Fibroblast of peridontal ligament (primary cell): ENCODE measurements at regions not wholly inside any gene's neighbourhood (a gene's known extent, or its start where the extent isn't known, plus 50 kb on each side); places are given as distances from the start of the nearest gene placed in this dataset.
A peak's percentile ranks its signal among the peaks of the same experiment; 100 is the strongest.

ENCODE experiments used
- DNase-seq: peaks from one replicate; pipeline ENCODE4 v3.0.0-alpha.2; 2010; ENCODE audit errors: extremely low read depth

- DNase-seq = no peak
Measured at GRCh38 chr7:1286946-1287645, 54.4 kb downstream of the UNCX start.

- no peak for DNase-seq
Measured at GRCh38 chr7:1287752-1288201, 55.1 kb downstream of the UNCX start.

DNA sequence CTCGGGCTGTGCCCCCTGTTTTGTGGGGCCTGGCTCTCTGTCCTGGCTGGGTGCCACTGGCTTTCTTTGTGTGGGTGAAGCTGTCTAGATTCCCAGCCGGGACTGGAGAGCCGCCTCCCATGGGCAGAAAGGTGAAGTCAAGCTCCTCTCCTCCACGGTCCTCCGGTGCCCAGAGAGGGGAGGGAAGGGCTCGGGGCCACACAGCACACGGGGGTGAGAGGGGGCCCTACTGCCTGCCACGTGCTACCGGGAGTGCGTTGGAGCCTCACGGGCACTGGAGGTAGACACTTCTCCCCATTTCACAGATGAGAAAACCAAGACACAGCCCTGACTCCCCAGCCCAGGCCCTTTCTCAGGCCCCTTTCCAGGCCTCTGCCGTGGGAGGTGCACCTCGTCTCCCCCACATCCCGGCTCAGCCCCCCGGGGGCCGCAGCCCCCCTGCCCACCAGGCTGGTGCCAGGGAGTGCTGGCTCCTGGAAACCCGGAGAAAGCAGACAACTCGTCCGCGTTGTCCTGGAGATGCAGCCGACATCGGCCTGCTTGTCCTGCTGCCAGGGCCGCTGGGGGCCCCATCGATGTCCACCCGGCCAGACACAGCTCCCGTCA lies 55.8 kb downstream of the UNCX start:
- DNase-seq = no peak

DNA sequence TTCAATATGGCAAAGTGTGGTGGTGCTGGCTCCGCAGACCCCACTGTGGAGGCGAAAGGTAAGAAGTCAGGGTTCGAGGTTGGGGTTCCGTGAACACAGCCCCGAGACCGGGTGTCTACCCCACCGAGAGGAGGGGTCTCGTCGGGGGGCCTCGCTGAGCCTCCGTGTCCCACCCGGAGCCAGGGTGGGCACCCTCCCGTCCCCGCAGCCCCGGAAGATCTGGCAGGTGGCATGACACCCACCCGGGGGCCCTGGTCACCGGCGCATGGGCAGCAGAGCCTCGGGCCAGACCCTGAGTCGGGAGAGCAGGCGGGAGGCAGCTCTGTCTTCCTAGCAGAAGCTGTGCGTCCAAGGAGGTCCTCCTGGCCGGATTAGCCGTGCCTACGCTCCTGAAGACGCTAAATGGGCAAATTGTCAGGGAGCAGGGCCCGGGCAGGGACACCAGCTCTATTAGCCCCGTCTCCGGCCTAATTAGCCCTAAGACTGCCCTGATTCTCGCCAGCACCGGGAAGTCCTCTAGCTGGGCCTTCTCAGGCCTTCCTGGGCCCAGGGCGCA lies 56.4 kb downstream of the UNCX start:
- no peak for DNase-seq

DNA sequence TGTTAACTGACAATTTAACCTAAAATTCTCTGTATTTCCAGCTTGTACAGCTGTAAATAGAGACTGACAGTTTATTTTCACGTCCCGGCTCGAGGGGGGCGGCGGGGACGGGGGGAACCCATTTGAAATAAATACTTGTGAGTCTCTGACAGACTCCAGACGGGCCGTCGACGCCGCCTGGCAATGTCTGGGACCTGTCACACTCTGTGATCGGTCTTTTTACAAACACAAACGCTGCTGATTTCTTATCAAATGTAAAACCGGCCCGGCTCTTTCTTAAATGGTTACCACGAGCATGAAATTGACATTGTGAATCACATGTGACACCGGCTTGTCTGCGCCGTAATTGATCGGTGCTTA lies 57.0 kb downstream of the UNCX start:
- DNase-seq = no peak

DNA sequence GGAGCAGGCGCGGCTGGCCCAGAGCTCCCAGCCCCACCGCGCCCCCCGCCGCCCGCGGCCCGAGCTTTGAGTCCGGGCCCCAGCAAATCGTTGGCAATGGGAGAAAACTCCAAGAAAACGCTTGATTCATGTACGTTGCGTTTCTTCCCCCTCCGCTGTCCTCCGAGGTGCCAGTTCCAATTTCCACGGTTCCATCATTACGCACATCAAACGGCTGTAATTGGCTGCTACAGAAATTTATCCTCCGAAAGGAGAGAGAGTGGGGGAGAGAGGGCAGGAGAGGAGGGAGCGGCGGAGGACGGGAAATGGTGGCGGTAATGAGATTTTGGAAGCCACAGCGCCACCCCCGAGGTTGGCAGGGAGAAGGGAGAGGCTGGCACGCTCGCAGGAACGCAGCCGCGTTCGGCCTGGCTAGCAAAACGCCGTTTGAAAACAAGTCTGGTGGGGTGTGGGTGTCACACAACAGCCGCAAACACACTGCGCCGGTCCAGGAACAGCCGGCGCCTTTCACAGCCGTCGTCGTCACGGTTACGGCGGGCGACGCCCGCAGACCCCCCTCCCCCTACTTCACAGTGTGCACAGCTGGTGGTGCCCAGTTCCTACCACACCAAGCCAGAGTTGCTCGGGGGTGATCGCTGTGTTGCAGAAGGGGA lies 57.5 kb downstream of the UNCX start:
- DNase-seq = peak; percentile 40

DNA sequence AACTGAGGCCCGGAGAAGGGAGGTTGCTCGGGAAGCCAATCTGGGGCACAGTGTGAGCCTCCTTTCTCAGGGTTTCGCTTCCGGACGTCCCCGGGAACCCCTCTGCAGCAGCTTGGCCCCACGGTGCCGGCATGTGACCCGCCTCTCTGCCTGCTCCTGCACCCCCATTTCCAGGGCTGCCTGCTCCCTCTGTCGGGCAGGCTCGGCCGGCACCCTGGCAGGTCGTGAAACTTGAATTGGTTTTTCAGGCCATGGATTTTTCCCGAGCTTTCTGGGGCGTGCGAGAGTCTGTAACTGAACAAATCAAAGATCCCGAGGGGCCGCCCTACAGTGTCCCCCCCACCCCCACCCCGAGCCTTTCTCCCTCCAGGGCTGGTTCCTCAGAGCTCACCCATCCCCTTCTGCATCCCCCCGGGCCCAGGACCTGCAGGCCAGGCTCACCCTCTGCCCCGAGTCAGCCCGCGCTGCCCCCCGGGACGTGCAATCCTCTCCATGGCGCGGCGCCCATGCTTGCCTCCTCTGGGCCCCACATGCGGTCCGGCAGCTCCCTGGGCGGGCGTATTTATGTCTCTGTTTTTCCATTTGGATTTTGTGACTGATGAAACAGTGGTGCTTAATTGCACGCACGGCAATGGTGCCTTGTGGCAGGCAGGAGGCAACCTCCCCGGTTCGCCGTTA lies 58.1 kb downstream of the UNCX start:
- peak; percentile 55 for DNase-seq

GRCh38 chr7:1291357-1291689 lies 58.7 kb downstream of the UNCX start:
- no peak for DNase-seq

GRCh38 chr7:1291845-1292765 lies 59.4 kb downstream of the UNCX start:
- DNase-seq = no peak

- DNase-seq = no peak
Measured at GRCh38 chr7:1292972-1293830, 60.5 kb downstream of the UNCX start.

DNA sequence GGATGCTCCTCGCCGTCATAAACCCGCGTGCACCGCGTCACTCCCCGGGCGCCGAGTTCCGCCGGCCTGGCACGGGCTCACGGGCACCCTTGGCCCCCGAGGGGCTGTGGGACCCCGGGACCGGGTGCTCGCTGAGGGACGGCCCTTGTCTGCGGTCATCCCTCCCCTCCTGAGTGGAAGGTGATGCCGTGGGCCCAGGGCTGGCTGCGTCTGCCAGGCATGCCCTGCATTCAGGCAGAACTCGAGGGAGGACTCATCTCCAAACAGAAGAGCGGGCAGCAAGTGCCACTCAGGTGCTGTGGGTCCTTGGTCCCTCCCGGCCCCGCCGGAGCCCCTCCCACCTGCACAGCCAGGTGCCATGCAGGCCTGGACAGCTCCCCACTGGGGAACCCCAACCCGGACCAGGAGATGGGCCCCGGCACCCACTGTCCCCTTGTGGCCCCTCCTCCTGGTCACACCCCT lies 61.3 kb downstream of the UNCX start:
- DNase-seq = no peak

GRCh38 chr7:1295776-1296355 lies 63.2 kb downstream of the UNCX start:
- DNase-seq = no peak

DNA sequence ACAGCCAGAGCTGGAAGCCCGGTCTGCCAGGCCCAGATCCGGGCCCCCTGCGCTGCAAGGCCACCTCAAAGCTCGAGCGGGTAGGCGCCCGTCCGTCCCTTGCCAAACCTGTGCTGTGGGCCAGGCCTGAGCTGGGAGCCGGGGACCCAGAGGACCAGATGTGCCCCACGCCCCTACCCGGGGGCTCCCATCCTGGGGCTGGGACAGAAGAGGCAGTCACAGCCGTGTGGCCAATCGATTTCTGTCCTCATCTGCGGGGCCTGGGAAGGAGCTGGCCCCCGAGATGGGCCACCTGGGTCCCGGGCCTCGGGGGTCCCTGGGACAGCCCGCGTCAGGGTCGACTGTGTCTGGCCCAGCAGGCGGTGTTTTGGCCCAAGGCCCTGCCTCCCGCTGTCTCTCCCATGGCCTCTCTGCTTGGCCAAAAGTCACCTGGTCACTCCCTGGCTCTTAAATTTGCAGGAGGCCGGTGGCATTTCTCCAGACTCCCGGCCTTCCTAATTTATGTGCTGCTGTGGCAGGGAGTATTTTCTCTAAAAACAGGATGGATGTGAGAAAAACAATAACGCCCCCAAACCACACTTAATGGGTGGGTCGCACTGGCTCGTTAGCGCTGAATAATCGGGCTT lies 63.8 kb downstream of the UNCX start:
- DNase-seq = no peak

DNA sequence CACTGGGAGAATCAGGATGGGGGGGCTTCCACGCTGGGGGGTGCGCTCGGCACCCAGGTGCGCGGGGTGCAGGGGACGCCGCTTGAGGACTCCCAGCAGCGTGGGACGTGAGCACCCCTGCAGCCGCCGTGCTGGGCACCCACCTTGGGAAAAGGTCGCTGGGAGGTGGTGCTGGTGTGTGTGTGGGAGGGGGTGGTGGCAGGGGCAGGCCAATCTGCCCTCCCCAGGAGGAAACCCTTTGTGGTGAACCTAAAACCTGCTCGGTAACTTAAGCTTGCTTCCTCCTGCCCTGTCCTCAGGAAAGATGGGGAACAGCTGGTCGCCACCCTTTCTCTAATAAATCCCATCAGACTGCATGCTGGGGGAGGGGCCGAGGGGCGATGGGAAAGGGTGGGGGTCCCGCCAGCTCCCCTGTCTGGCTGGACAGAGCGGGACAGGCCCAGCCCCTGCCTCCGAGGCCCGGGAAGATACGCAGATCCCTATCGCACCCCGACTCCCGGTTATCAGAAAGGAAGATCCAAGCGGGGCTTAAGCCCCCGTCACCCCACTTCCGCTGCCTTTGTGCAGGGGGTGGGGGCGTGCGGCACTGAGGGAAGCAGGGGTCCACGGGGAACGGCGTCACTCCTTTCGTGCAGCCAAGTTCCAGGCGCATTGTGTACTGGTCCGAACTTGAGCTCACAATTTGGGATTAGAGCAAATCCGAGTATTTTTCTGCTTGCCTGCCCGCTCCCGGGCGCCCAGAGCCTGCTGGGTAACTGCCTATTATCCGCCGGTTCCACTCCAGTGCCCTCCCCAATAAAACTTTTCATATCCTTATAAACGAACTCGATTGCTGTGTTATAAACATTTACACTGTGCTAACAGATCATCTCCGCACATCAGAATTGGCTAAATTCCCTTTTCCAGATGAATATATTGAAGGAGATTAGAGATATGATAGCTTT lies 64.6 kb downstream of the UNCX start:
- no peak for DNase-seq

- DNase-seq = no peak
Measured at GRCh38 chr7:1298051-1298930, 65.6 kb downstream of the UNCX start.

- DNase-seq = no peak
Measured at GRCh38 chr7:1298931-1299885, 66.5 kb downstream of the UNCX start.
